Neural crest cell (in vitro differentiated cells): ENCODE measurements at regions not wholly inside any gene's neighbourhood (a gene's known extent, or its start where the extent isn't known, plus 50 kb on each side); places are given as distances from the start of the nearest gene placed in this dataset.

ENCODE experiments used
- DNase-seq: peaks from one replicate; pipeline ENCODE4 v3.0.0; 2021; ENCODE audit warnings: low read depth, mixed read lengths, low spot score
- H3K27ac Mint-ChIP-seq: one replicate; pipeline ENCODE4 v1.8.0; 2021; ENCODE audit warnings: mild to moderate bottlenecking, mixed read lengths; ENCODE audit not compliant: unreplicated experiment
- H3K27me3 Mint-ChIP-seq: 2 replicates; pipeline ENCODE4 v1.8.0; 2021; ENCODE audit warnings: low read depth, mild to moderate bottlenecking, mixed read lengths
- H3K36me3 Mint-ChIP-seq: 2 replicates; pipeline ENCODE4 v1.8.0; 2021; ENCODE audit warnings: low read depth, mild to moderate bottlenecking, mixed read lengths
- H3K4me1 Mint-ChIP-seq: 2 replicates; pipeline ENCODE4 v1.8.0; 2021; ENCODE audit warnings: mixed read lengths
- H3K4me3 Mint-ChIP-seq: one replicate; pipeline ENCODE4 v1.8.0; 2021; ENCODE audit warnings: mild to moderate bottlenecking, mixed read lengths
- H3K9me3 Mint-ChIP-seq: 2 replicates; pipeline ENCODE4 v1.8.0; 2021; ENCODE audit warnings: mixed read lengths
- TF ChIP-seq, protein P1 (sequence below): fragments of 200-600 bp; sonication (generic); conservative IDR thresholded peaks from 2 replicates; pipeline ENCODE4 v1.5.0; 2021; ENCODE audit warnings: antibody characterized with exemption, mild to moderate bottlenecking

DNA sequence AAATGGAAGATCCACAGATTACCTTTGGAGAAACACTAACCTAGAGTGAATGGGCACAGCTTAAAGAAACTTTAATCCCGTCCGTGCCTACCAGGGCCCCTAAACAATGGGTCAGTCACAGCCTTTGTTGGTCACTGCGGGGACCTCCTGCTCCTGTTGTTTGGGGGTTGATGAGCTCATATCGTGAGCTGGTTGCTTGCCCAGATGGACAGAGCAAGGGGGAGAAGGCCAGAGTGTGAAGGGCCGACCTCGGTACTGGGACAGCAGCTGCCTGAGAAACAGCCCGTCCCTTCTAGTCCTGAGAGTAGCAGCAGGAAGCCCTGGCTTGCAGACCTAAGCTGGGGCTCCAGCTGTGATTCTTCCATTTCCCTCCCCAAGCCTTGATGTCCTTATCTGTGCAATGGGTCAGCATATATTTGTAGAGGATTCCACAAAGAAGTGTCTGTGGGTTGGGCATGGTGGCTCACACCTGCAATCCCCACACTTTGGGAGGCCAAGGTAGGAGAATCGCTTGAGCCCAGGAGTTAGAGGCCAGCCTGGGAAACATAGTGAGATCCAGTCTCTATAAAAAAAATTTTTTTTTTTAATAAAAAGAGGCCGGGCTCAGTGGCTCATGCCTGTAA lies 69.6 kb upstream of the SLC34A2 start:
- no peaks in the 10 kb centered on the region for H3K27me3 Mint-ChIP-seq
- H3K27ac Mint-ChIP-seq: no peak overlapping the region
- H3K9me3 Mint-ChIP-seq: no peaks in the 10 kb centered on the region
- no peak overlapping the region for H3K4me3 Mint-ChIP-seq
- no peak for DNase-seq
- TF ChIP-seq, protein P1, sequence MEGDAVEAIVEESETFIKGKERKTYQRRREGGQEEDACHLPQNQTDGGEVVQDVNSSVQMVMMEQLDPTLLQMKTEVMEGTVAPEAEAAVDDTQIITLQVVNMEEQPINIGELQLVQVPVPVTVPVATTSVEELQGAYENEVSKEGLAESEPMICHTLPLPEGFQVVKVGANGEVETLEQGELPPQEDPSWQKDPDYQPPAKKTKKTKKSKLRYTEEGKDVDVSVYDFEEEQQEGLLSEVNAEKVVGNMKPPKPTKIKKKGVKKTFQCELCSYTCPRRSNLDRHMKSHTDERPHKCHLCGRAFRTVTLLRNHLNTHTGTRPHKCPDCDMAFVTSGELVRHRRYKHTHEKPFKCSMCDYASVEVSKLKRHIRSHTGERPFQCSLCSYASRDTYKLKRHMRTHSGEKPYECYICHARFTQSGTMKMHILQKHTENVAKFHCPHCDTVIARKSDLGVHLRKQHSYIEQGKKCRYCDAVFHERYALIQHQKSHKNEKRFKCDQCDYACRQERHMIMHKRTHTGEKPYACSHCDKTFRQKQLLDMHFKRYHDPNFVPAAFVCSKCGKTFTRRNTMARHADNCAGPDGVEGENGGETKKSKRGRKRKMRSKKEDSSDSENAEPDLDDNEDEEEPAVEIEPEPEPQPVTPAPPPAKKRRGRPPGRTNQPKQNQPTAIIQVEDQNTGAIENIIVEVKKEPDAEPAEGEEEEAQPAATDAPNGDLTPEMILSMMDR: no peak
- no peaks in the 10 kb centered on the region for H3K36me3 Mint-ChIP-seq
- peaks cover 10% of the 10 kb centered on the region for H3K4me1 Mint-ChIP-seq

DNA sequence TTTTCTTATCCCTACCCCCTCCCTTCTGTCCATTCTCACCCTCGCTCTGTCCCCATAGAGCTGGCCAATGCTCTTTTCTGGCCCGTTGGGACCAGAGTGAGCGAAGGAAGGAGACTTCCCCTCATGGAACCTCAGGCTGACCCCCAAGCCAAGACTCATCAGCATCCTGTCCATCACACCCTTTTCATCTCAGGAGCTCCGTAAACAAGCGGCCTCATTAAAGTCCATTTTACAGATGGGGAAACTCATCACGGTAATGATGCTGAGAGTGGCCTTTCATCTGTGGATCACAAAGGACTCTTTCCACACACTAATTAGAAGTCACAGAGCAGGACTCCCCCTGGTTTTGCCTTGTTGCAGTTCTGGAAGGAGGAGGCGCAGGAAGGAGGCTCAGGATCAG lies 67.4 kb upstream of the SLC34A2 start:
- TF ChIP-seq, protein P1: no peak
- Mint-ChIP-seq H3K4me1 (peaks cover 10% of the 10 kb centered on the region), H3K27ac (no peak overlapping the region), H3K9me3 (no peaks in the 10 kb centered on the region), H3K36me3 (no peaks in the 10 kb centered on the region), H3K27me3 (no peaks in the 10 kb centered on the region), H3K4me3 (no peak overlapping the region)
- DNase-seq: no peak

DNA sequence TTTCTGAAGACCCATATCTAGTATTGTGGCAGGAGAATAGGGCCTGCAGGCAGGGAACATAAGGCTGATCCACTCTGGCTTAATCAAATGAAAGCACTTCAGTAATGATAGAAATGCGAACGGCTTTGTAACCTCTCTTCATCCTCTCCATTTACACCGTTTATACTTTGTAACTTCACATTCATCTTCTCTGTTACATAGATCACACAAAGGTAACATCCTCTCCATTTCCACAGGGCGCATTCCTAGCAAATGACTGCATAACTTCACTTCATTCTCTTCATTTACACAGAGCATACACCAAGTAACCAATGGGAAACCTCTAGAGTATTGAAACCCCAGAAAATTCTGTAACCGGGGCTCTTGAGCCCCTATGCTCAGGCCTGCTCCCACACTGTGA lies 65.5 kb upstream of the SLC34A2 start:
- H3K4me3 Mint-ChIP-seq: no peak overlapping the region
- H3K27ac Mint-ChIP-seq: no peak overlapping the region
- no peaks in the 10 kb centered on the region for H3K27me3 Mint-ChIP-seq
- H3K4me1 Mint-ChIP-seq: peaks cover 10% of the 10 kb centered on the region
- peaks cover 5% of the 10 kb centered on the region for H3K9me3 Mint-ChIP-seq
- peaks cover 2% of the 10 kb centered on the region for H3K36me3 Mint-ChIP-seq
- DNase-seq: no peak
- TF ChIP-seq, protein P1: no peak

DNA sequence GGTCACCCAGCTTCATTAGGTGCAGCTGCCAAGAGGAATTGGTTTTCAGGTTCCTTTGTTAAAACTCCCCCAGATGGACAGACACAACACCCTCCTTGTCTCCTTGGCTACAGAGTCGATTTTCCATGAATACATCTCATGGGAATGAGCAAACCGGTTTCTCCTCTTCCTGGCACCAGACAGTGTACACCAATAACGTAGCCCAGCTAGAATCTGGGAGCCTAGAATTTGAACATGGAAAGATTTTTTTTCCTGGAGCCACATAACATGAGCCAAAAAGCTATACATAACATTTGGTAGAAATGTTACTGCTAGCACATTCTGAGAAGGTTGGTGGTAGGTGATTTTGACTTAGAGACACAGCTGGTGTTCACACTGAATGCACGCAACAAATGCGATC lies 62.9 kb upstream of the SLC34A2 start:
- TF ChIP-seq, protein P1: no peak
- peaks cover 3% of the 10 kb centered on the region for H3K4me1 Mint-ChIP-seq
- H3K36me3 Mint-ChIP-seq: peaks cover 5% of the 10 kb centered on the region
- H3K9me3 Mint-ChIP-seq: peaks cover 11% of the 10 kb centered on the region
- DNase-seq: no peak
- H3K27me3 Mint-ChIP-seq: no peaks in the 10 kb centered on the region
- no peak overlapping the region for H3K4me3 Mint-ChIP-seq
- no peak overlapping the region for H3K27ac Mint-ChIP-seq
